ENCODE measurements at regions not wholly inside any gene's neighbourhood (a gene's known extent, or its start where the extent isn't known, plus 50 kb on each side); places are given as distances from the start of the nearest gene placed in this dataset.

GRCh38 chr5:138686668-138687067 lies 66.6 kb upstream of the CTNNA1 start:
- TF ChIP-seq RAD21 (IDR thresholded peaks at IDR 0.05; ENCODE audit: low read length) (no peak), NFE2L2 (IDR thresholded peaks at IDR 0.05; ENCODE audit: low read depth, low read length) (no peak), MAZ (IDR thresholded peaks at IDR 0.05; ENCODE audit: borderline replicate concordance, low read depth, low read length) (no peak), CTCF (conservative IDR thresholded peaks at IDR 0.05; ENCODE audit: low read depth, low read length) (no peak), POLR2A (IDR thresholded peaks at IDR 0.05; ENCODE audit: low read depth, low read length) (no peak), ELK1 (IDR thresholded peaks at IDR 0.05; ENCODE audit: borderline replicate concordance, low read depth, low read length) (no peak), CHD1 (IDR thresholded peaks at IDR 0.05; ENCODE audit: low read depth, low read length) (no peak), BHLHE40 (IDR thresholded peaks at IDR 0.05; ENCODE audit: low read depth, low read length) (no peak), SMC3 (IDR thresholded peaks at IDR 0.05; ENCODE audit: low read depth, low read length) (no peak), FOS (IDR thresholded peaks at IDR 0.05; ENCODE audit: low read depth, low read length) (no peak), CEBPB (IDR thresholded peaks at IDR 0.05; ENCODE audit: low read depth, low read length) (no peak), RFX5 (IDR thresholded peaks at IDR 0.05; ENCODE audit: low read depth, low read length) (no peak)
- TF ChIP-seq, protein P1, sequence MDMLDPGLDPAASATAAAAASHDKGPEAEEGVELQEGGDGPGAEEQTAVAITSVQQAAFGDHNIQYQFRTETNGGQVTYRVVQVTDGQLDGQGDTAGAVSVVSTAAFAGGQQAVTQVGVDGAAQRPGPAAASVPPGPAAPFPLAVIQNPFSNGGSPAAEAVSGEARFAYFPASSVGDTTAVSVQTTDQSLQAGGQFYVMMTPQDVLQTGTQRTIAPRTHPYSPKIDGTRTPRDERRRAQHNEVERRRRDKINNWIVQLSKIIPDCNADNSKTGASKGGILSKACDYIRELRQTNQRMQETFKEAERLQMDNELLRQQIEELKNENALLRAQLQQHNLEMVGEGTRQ (IDR thresholded peaks at IDR 0.05; ENCODE audit: low read depth, low read length): no peak

Measured in IMR-90 (cell line).